Psoas muscle (tissue), 7 donors: ENCODE measurements at regions not wholly inside any gene's neighbourhood (a gene's known extent, or its start where the extent isn't known, plus 50 kb on each side); places are given as distances from the start of the nearest gene placed in this dataset.

Experiments
- ATAC-seq, 4 donors: fragments of 200-7000 bp; cut with Tn5 transposase; one replicate each; pipeline ENCODE4 v1.9.1; 2020; ENCODE audit warnings: moderate library complexity in 3 of 4, mild to moderate bottlenecking in 2 of 4
- DNase-seq, 2 donors: peaks; one replicate each; pipeline ENCODE4 v3.0.0-alpha.2; 2020
- H3K27ac ChIP-seq: fragments of 200-600 bp; one replicate; pipeline ENCODE4 v1.8.0; 2022
- H3K27me3 ChIP-seq, 3 donors: fragments of 200-600 bp in 1 of 3; one replicate each; pipeline versions ENCODE4 v1.6.1 to v1.8.0; 2013 to 2022; ENCODE audit warnings: low read length in 2 of 3, mild to moderate bottlenecking in 2 of 3, moderate library complexity in 1 of 3; ENCODE audit not compliant: insufficient read depth in 3 of 3
- H3K36me3 ChIP-seq, 2 donors: fragments of 200-600 bp in 1 of 2; one replicate each; pipeline versions ENCODE4 v1.6.1 to v1.8.0; 2013 to 2022; ENCODE audit warnings: low read depth in 1 of 2, mild to moderate bottlenecking in 1 of 2, moderate library complexity in 1 of 2; ENCODE audit not compliant: insufficient read depth in 1 of 2
- H3K4me1 ChIP-seq: fragments of 200-600 bp; one replicate; pipeline ENCODE4 v1.8.0; 2022
- H3K4me3 ChIP-seq: fragments of 200-600 bp; one replicate; pipeline ENCODE4 v1.8.0; 2022; ENCODE audit warnings: mild to moderate bottlenecking
- H3K9me3 ChIP-seq: fragments of 200-600 bp; one replicate; pipeline ENCODE4 v1.8.0; 2022
- WGBS, 3 donors: extraction: QIAGEN DNeasy Blood & Tissue Kit; methylation state at CpG; one replicate each; pipeline versions ENCODE4 v1.1.6 to v1.1.7; 2013; 5-methylcytosine and 5-hydroxymethylcytosine counted together
- intact Hi-C, 2 donors: fragments of 100-400 bp; cut with DNase I; formaldehyde crosslinking; loops; one replicate each; pipeline versions ENCODE4 v1.11.0 to v1.14.2; 2022
- TF ChIP-seq, protein P1 (sequence below): fragments of 200-600 bp; IDR thresholded peaks from one replicate; pipeline ENCODE4 v1.8.0; 2022; ENCODE audit warnings: antibody characterized with exemption
- donor health status: healthy with polysubstance abuse.
- donor health status: DM: no; HTN: no; CAD: no; lungs with moderate emphysema.
- donor health status: Bipolar disorder and iron deficiency.
- donor health status: healthy.
- donor health status: DM: yes; HTN: yes; CAD: no.
- donor health status: DM: no; HTN: no; CAD: no.
- donor health status: DM: yes; HTN: yes; CAD: no.

- WGBS, 3 donors, result 88 to 97% (median 96%) methylated on average over 3 of the region's 3 CpGs
- no peak for DNase-seq
- no peak overlapping the region for H3K27ac ChIP-seq
- ATAC-seq, result no peak
- H3K4me1 ChIP-seq, result no peaks in the 10 kb centered on the region
- H3K4me3 ChIP-seq, result no peak overlapping the region
- H3K9me3 ChIP-seq, result no peaks in the 10 kb centered on the region
- no peaks in the 10 kb centered on the region for H3K27me3 ChIP-seq
- H3K36me3 ChIP-seq, result no peaks in the 10 kb centered on the region
- TF ChIP-seq, protein P1, sequence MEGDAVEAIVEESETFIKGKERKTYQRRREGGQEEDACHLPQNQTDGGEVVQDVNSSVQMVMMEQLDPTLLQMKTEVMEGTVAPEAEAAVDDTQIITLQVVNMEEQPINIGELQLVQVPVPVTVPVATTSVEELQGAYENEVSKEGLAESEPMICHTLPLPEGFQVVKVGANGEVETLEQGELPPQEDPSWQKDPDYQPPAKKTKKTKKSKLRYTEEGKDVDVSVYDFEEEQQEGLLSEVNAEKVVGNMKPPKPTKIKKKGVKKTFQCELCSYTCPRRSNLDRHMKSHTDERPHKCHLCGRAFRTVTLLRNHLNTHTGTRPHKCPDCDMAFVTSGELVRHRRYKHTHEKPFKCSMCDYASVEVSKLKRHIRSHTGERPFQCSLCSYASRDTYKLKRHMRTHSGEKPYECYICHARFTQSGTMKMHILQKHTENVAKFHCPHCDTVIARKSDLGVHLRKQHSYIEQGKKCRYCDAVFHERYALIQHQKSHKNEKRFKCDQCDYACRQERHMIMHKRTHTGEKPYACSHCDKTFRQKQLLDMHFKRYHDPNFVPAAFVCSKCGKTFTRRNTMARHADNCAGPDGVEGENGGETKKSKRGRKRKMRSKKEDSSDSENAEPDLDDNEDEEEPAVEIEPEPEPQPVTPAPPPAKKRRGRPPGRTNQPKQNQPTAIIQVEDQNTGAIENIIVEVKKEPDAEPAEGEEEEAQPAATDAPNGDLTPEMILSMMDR, result no peak
- intact Hi-C loops, result no loop called here
Observed at GRCh38 chr15:95724908-95725633, 605.4 kb upstream of the NR2F2 start.

GRCh38 chr15:95726891-95727290, 603.6 kb upstream of the NR2F2 start:
- TF ChIP-seq, protein P1, result no peak
- 84 to 89% (median 85%) methylated on average over 4 of the region's 4 CpGs for whole genome bisulfite sequencing, 3 donors
- intact Hi-C loops, result no loop called here
- Histone ChIP-seq H3K27me3 (no peaks in the 10 kb centered on the region), H3K27ac (no peak overlapping the region), H3K36me3 (no peaks in the 10 kb centered on the region), H3K9me3 (no peaks in the 10 kb centered on the region), H3K4me1 (no peaks in the 10 kb centered on the region), H3K4me3 (no peak overlapping the region)
- DNase-seq, result no peak
- no peak for ATAC-seq

GRCh38 chr15:95733931-95734330, 596.6 kb upstream of the NR2F2 start:
- Histone ChIP-seq H3K4me1 (no peaks in the 10 kb centered on the region), H3K9me3 (no peaks in the 10 kb centered on the region), H3K36me3 (no peaks in the 10 kb centered on the region), H3K27me3 (no peaks in the 10 kb centered on the region), H3K27ac (no peak overlapping the region), H3K4me3 (no peak overlapping the region)
- no peak for DNase-seq
- TF ChIP-seq, protein P1, result no peak
- intact Hi-C loops, result no loop called here
- WGBS, 3 donors, result 50 to 59% (median 57%) methylated on average over 3 of the region's 3 CpGs
- no peak for ATAC-seq

- H3K4me3 ChIP-seq, result no peak overlapping the region
- H3K27ac ChIP-seq, result no peak overlapping the region
- ATAC-seq (no peak), DNase-seq (no peak)
- intact Hi-C loops, result no loop called here
- H3K9me3 ChIP-seq, result no peaks in the 10 kb centered on the region
- TF ChIP-seq, protein P1, result no peak
- no peaks in the 10 kb centered on the region for H3K4me1 ChIP-seq
- no peaks in the 10 kb centered on the region for H3K36me3 ChIP-seq
- no peaks in the 10 kb centered on the region for H3K27me3 ChIP-seq
- 68 to 76% (median 75%) methylated on average over 6 of the region's 6 CpGs for WGBS, 3 donors
Observed at GRCh38 chr15:95734422-95735316, 595.8 kb upstream of the NR2F2 start.
